PC-9 (cell line): ENCODE measurements at regions not wholly inside any gene's neighbourhood (a gene's known extent, or its start where the extent isn't known, plus 50 kb on each side); places are given as distances from the start of the nearest gene placed in this dataset.

ENCODE experiments used
- CTCF ChIP-seq: fragments of 200-600 bp; sonication (generic); conservative IDR thresholded peaks from 2 replicates; pipeline ENCODE4 v1.6.1; 2017; ENCODE audit warnings: mixed run types, antibody characterized with exemption, mild to moderate bottlenecking, moderate library complexity
- EZH2 ChIP-seq: fragments of 200-600 bp; sonication (generic); IDR thresholded peaks from 2 replicates; pipeline ENCODE4 v1.8.0; 2017; ENCODE audit warnings: antibody characterized with exemption, low read depth

DNA sequence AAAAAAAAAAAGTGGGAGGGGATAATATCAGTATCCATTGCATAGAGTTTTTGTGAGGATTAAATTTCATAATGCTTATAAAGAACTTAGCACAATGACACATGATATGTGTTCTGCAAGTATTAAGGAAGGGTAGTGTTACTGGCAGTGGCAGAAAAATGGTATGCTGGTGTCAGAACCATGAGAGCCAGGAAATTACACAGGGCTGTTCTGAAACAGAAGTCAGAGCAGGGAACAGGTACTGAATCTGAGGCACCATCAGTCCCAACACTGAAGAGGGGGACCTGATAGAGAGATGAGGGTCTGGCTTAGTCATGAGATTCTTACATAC, 601.1 kb upstream of the GRIA3 start:
- TF ChIP-seq CTCF = no peak
- no peak for TF ChIP-seq EZH2
